ENCODE measurements at regions not wholly inside any gene's neighbourhood (a gene's known extent, or its start where the extent isn't known, plus 50 kb on each side); places are given as distances from the start of the nearest gene placed in this dataset.

- Mint-ChIP-seq H3K36me3 (ENCODE audit: low read depth) (no peaks in the 10 kb centered on the region; the same call in 2 of the 3 replicates), H3K9me3 (peaks cover 3% of the 10 kb centered on the region; the same call in 2 of the 3 replicates), H3K4me1 (no peaks in the 10 kb centered on the region; the same call in 2 of the 3 replicates), H3K4me3 (no peak overlapping the region), H3K27ac (no peak overlapping the region), H3K27me3 (ENCODE audit: insufficient read depth, low read depth, poor library complexity) (peaks cover 4% of the 10 kb centered on the region)
- Histone ChIP-seq H3K4me3 (no peak overlapping the region), H3K79me2 (replicated peaks; ENCODE audit: insufficient read depth) (no peaks in the 10 kb centered on the region), H3F3A (replicated peaks; ENCODE audit: low read depth) (no peaks in the 10 kb centered on the region), H2AFZ (no peak overlapping the region), H3K4me1 (ENCODE audit: insufficient read depth) (no peaks in the 10 kb centered on the region), H3K27ac (ENCODE audit: low read depth) (no peak overlapping the region), H3K4me2 (no peak overlapping the region), H3K27me3 (ENCODE audit: insufficient read depth) (no peaks in the 10 kb centered on the region), H3K9me2 (ENCODE audit: insufficient read depth) (no peaks in the 10 kb centered on the region), H3K36me3 (ENCODE audit: insufficient read depth) (no peaks in the 10 kb centered on the region), H4K20me1 (replicated peaks; ENCODE audit: insufficient read depth) (no peaks in the 10 kb centered on the region)
- ATAC-seq, result no peak
- no peak for DNase-seq (ENCODE audit: low spot score)
- TF ChIP-seq, protein P1, sequence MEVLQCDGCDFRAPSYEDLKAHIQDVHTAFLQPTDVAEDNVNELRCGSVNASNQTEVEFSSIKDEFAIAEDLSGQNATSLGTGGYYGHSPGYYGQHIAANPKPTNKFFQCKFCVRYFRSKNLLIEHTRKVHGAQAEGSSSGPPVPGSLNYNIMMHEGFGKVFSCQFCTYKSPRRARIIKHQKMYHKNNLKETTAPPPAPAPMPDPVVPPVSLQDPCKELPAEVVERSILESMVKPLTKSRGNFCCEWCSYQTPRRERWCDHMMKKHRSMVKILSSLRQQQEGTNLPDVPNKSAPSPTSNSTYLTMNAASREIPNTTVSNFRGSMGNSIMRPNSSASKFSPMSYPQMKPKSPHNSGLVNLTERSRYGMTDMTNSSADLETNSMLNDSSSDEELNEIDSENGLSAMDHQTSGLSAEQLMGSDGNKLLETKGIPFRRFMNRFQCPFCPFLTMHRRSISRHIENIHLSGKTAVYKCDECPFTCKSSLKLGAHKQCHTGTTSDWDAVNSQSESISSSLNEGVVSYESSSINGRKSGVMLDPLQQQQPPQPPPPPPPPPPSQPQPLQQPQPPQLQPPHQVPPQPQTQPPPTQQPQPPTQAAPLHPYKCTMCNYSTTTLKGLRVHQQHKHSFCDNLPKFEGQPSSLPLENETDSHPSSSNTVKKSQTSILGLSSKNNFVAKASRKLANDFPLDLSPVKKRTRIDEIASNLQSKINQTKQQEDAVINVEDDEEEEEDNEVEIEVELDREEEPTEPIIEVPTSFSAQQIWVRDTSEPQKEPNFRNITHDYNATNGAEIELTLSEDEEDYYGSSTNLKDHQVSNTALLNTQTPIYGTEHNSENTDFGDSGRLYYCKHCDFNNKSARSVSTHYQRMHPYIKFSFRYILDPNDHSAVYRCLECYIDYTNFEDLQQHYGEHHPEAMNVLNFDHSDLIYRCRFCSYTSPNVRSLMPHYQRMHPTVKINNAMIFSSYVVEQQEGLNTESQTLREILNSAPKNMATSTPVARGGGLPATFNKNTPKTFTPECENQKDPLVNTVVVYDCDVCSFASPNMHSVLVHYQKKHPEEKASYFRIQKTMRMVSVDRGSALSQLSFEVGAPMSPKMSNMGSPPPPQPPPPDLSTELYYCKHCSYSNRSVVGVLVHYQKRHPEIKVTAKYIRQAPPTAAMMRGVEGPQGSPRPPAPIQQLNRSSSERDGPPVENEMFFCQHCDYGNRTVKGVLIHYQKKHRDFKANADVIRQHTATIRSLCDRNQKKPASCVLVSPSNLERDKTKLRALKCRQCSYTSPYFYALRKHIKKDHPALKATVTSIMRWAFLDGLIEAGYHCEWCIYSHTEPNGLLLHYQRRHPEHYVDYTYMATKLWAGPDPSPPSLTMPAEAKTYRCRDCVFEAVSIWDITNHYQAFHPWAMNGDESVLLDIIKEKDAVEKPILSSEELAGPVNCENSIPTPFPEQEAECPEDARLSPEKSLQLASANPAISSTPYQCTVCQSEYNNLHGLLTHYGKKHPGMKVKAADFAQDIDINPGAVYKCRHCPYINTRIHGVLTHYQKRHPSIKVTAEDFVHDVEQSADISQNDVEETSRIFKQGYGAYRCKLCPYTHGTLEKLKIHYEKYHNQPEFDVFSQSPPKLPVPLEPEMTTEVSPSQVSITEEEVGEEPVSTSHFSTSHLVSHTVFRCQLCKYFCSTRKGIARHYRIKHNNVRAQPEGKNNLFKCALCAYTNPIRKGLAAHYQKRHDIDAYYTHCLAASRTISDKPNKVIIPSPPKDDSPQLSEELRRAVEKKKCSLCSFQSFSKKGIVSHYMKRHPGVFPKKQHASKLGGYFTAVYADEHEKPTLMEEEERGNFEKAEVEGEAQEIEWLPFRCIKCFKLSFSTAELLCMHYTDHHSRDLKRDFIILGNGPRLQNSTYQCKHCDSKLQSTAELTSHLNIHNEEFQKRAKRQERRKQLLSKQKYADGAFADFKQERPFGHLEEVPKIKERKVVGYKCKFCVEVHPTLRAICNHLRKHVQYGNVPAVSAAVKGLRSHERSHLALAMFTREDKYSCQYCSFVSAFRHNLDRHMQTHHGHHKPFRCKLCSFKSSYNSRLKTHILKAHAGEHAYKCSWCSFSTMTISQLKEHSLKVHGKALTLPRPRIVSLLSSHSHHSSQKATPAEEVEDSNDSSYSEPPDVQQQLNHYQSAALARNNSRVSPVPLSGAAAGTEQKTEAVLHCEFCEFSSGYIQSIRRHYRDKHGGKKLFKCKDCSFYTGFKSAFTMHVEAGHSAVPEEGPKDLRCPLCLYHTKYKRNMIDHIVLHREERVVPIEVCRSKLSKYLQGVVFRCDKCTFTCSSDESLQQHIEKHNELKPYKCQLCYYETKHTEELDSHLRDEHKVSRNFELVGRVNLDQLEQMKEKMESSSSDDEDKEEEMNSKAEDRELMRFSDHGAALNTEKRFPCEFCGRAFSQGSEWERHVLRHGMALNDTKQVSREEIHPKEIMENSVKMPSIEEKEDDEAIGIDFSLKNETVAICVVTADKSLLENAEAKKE (CRISPR knock-in tag; IDR thresholded peaks at IDR 0.05), result no peak
- TF ChIP-seq CREB1 (CRISPR knock-in tag; IDR thresholded peaks at IDR 0.05; ENCODE audit: low read depth) (no peak), EZH2 (IDR thresholded peaks at IDR 0.05; ENCODE audit: low read depth, unreplicated experiment) (no peak), NANOG (IDR thresholded peaks at IDR 0.05; ENCODE audit: borderline replicate concordance) (no peak)
- TF ChIP-seq, protein P2, sequence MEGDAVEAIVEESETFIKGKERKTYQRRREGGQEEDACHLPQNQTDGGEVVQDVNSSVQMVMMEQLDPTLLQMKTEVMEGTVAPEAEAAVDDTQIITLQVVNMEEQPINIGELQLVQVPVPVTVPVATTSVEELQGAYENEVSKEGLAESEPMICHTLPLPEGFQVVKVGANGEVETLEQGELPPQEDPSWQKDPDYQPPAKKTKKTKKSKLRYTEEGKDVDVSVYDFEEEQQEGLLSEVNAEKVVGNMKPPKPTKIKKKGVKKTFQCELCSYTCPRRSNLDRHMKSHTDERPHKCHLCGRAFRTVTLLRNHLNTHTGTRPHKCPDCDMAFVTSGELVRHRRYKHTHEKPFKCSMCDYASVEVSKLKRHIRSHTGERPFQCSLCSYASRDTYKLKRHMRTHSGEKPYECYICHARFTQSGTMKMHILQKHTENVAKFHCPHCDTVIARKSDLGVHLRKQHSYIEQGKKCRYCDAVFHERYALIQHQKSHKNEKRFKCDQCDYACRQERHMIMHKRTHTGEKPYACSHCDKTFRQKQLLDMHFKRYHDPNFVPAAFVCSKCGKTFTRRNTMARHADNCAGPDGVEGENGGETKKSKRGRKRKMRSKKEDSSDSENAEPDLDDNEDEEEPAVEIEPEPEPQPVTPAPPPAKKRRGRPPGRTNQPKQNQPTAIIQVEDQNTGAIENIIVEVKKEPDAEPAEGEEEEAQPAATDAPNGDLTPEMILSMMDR (conservative IDR thresholded peaks at IDR 0.05; ENCODE audit: low read depth in 2 of 2), result no peak
These were observed 222.1 kb upstream of the SHH start for GRCh38 chr7:156034397-156034796.

Data from GM23338 (cell line).